ENCODE measurements at regions not wholly inside any gene's neighbourhood (a gene's known extent, or its start where the extent isn't known, plus 50 kb on each side); places are given as distances from the start of the nearest gene placed in this dataset.

DNA sequence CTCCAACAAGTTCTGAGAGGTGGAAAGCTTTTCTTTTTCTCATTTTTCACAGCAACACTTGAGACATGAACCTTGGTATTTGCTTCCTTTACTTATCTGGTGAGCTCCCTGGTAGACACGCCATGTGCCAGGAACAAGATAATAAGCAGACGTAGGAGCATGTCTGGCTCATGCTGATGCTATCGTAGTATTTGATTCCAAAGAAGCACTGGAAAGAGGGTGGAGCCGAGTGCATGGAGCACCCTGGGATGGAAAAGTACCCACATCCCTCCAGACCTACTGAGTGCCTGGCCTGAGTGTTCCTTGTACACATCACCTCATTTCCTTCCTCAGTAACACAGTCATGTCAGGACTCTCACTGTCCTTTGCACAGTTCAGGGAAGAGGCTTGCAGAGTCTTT, 231.0 kb downstream of the CBLN1 start:
- TF ChIP-seq, protein P1, sequence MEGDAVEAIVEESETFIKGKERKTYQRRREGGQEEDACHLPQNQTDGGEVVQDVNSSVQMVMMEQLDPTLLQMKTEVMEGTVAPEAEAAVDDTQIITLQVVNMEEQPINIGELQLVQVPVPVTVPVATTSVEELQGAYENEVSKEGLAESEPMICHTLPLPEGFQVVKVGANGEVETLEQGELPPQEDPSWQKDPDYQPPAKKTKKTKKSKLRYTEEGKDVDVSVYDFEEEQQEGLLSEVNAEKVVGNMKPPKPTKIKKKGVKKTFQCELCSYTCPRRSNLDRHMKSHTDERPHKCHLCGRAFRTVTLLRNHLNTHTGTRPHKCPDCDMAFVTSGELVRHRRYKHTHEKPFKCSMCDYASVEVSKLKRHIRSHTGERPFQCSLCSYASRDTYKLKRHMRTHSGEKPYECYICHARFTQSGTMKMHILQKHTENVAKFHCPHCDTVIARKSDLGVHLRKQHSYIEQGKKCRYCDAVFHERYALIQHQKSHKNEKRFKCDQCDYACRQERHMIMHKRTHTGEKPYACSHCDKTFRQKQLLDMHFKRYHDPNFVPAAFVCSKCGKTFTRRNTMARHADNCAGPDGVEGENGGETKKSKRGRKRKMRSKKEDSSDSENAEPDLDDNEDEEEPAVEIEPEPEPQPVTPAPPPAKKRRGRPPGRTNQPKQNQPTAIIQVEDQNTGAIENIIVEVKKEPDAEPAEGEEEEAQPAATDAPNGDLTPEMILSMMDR (IDR thresholded peaks at IDR 0.05; ENCODE audit: low read depth, low read length, poor library complexity, severe bottlenecking): no peak
- no peak for TF ChIP-seq EZH2phosphoT487 (IDR thresholded peaks at IDR 0.05; ENCODE audit: borderline replicate concordance, low read length)
